NCI-H345 (cell line): ENCODE measurements at regions not wholly inside any gene's neighbourhood (a gene's known extent, or its start where the extent isn't known, plus 50 kb on each side); places are given as distances from the start of the nearest gene placed in this dataset.

Source experiments
- DNase-seq: peaks from one replicate; lab custom pipeline; 2025; lab: John Stamatoyannopoulos, UW

DNA sequence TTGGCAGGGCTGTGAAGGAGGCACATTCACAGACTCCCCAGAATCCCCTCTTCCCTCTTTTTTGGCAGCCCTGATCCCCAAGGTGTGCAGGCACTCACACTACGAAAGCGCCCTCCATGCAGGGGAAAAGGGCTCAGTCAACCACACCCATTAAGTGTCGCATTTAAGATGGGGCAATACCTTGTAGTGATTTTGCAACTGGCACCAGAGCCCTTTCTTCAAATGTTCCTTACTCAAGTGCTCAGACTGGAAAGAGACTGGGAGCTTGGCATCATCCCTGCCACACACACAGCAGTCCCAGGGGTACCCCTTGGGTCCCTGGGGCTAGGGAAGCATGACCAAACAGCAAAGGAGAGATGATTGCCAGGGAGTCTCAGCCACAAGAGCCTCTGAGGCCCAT is 190.1 kb downstream of the HAUS1 start:
- DNase-seq: no peak

DNA sequence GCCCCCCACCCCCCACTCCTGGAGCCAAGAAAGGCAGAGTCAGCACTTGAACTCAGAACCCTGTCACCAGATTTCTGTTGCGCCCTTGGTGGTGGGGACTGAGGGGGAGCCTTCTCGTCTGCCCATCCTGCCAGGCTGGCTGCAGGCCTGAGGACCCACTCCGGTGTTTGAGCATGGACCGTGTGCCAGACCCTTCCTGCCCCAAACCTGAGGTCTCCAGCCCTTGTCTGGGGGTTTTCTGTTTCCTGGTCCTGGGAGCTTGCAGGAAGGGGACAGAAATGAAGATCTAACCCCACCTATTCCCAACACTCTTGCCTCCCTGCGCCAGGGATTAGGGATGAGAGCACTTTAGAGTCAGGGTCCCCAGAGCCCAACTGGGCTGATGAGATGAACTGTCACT is 190.6 kb downstream of the HAUS1 start:
- no peak for DNase-seq

DNA sequence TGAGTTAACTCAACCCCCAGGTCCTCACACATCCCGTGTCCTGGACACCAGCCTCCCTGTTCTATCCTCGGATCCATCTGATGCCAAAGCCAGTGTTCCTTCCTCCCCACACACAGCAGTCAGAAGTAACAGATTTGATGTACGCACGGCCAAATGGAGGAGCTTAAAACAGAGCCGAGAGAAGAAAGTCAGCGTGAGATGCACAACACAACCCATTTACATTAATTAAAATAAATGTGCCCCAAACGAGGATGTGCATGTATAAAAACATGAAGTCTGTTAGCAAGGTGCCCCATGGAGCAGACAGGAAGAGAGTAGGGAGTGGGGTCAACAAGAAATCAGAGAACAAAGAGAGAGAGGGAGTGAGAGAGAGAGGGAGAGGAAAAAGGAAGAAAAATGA is 191.2 kb downstream of the HAUS1 start:
- DNase-seq: no peak

- no peak for DNase-seq
Observed at GRCh38 chr18:46296656-46297055, 192.5 kb downstream of the HAUS1 start.

DNA sequence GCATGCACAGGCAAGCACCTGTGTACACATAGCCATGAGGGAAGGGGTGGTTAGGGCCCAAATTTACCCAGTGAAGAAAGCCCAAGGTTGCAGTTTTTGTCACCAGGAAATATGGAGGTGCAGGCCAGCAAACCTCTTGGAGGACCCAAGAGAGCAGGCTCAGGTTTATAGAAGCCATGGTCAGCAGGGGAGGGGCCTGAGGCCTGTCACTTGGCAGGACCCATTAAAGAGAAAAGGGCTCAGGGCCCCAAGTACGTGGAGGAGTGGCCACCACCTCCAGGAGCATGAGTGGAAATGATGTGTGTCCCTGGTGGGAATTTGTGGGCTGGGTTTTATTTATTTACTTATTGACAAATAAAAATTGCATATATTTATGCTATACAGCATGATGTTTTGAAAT is 192.9 kb downstream of the HAUS1 start:
- no peak for DNase-seq

- DNase-seq: no peak
Observed at GRCh38 chr18:46297621-46298020, 193.4 kb downstream of the HAUS1 start.

GRCh38 chr18:46298511-46298910 is 194.3 kb downstream of the HAUS1 start:
- DNase-seq: no peak

- no peak for DNase-seq
Observed at GRCh38 chr18:46299465-46300008, 195.4 kb downstream of the HAUS1 start.

DNA sequence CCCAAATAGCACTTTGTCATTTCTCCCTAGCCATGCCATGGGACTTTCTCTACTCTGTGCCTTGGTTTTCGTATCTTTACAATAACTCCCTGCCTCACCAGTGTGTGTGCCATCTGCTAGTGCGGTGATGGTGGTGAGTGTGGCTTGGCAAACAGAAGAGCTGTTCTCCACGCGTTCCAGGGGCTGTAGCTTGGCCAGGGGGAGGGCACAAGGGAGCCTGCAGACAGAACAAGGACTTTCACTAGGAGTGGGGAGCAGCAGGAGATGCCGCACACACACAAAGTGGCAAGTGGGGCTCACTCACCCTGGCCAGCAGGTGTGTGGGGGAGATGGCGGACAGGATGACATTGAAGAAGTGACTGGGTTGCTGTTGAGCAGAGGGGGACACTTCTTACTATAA is 196.9 kb downstream of the HAUS1 start:
- DNase-seq: no peak

DNA sequence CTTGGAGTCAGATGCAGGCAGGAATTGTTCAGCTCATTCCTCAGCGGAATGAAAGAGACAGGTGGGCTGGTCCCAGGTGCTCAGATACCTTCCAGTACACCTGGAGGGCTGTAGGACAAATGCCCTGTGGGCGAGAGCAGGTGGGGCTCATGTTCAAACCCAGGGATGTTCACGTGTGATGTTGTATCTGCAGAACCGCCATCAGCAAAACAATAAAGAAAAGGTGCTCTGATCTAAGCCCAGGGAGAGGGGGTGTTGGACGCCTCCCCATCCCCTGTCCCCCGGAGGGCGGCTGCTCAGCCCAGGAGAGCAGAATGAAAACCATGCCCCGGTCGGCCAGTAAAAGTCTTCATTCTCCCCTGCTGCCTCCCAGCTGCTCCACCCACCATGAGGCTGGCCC is 197.4 kb downstream of the HAUS1 start:
- no peak for DNase-seq

GRCh38 chr18:46302528-46303485 is 198.6 kb downstream of the HAUS1 start:
- DNase-seq: no peak

DNA sequence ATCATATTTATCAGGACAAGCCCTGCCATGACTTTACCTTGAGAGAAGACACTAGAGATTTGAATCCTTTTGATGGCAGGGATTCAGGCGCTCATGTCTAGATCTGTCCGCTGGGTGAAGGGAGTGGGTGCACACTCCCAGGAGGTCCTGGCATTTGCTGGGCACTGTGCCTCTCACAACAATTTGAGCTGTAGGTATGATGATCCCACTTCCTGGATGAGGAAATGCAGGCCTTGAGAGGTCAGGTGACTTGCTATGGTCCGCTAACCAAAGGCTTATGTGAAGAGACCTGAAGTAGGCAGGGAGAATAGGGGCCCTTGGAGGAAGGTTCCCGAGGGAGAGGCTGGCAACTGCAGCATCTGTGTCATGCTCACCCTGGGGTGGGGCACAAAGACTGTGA is 206.1 kb downstream of the HAUS1 start:
- no peak for DNase-seq

GRCh38 chr18:46310675-46311345 is 206.6 kb downstream of the HAUS1 start:
- DNase-seq: no peak

DNA sequence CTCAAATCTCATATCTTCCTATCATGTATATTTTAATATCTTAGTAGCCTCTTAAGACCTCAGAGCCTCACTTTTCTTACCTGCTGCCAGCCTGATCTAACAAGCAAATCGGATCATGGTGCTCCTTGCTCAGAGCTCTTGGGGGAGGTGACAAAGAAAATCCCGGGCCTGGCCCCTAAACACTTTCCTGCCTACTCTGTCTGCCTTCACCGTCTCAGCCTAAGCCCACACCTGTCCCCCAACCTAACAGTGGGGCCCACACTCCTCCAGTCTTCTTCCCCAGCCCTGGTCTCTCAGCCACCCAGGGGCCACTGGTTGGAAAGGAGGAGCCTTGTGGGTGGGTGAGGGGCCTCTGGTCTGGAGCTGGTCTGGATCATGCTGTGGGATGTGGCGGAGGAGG is 207.3 kb downstream of the HAUS1 start:
- no peak for DNase-seq

DNA sequence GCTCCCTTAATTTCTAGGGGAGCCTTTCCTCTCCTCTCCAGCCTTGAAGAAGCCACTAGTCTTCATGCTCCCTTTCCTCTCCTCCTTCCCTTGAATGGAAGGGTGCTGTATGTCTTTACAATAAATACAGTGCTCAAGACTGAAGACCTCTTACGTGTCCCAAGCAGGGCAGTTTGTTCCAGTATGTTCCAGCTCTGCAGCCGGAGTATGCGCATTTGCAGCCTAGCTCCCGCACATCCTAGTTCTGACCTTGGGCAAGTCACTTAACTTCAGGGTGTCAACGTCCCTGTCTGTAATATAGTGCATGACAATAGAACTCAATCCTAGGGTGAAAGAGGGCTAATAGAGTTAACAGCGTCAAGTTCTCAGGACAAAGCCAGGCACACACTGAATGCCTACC is 208.0 kb downstream of the HAUS1 start:
- no peak for DNase-seq

GRCh38 chr18:46313521-46313920 is 209.3 kb downstream of the HAUS1 start:
- no peak for DNase-seq

DNA sequence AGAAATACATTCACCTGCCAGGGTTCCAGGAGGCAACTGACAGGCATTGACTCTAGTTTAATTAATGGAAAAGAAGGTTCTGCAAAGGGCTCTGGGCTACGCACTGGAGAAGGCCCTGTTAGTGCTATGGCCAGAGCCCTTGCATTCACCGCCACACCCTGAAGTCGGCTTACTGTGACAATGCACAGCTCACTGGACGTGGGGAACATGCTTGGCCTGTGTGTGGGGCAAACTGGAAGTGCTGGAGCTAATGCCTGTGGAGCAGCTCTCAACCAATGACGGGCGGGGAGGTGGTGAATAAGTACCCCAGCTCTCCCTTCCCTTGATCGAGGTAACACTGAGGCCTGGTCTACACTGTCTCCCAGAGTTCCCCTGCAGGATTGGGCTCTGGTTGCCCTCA is 209.8 kb downstream of the HAUS1 start:
- DNase-seq: no peak

DNA sequence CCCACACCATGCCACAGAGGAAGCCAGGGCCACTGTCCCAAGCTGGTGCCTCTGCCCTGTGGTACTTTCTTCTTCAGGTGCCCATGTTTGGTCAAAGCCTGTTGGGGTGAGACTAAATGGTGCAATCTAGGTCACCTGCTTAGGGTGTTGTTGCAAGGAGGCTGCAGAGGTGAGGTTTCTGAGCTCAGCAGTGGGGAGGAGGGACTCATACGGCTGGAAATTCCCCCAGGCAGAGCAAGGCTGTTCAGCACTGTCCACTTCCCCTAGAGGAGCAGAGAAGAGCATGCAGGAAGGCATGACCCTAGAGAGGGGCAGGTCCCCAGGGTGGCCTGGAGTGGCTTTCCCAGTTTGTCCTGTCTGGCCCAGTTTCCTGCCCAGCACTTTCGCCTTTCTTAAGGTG is 211.0 kb downstream of the HAUS1 start:
- no peak for DNase-seq

- no peak for DNase-seq
Observed at GRCh38 chr18:46318356-46318755, 214.2 kb downstream of the HAUS1 start.

- no peak for DNase-seq
Observed at GRCh38 chr18:46319783-46320182, 215.6 kb downstream of the HAUS1 start.

- no peak for DNase-seq
Observed at GRCh38 chr18:46320297-46320696, 216.1 kb downstream of the HAUS1 start.

DNA sequence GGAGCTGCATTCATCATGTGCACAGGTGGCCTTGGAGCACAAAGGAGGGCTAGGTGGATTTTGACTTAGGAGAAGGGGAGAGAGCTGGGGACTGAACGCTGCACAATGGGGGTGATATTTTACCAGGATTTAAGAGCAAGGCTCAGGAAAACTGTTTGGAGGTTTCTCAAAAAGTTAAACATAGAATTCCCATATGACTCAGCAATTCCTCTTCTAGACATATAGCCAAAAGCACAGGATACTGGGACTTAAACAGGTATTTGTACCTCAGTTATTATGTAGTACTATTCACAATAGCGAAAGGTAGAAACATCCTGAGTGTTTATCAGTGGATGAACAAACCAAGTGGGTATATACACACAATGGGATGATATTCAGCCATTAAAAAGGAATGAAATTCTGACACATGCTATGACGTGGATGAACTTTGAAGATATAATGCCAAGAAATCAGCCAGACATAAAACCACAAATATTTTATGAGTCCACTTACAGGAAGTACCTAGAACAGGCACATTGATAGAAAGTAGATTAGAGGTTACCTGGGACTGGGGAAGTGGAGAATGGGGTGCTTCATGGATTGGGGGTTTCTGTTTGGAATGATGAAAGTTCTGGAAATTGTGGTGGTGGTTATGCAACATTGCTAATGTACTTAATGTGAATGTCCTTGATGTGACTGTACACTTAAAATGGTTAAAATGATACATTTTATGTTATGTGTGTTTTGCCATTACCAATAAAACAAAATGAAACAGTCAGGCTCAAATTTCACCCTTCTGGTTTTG is 216.9 kb downstream of the HAUS1 start:
- no peak for DNase-seq
